ENCODE measurements at regions not wholly inside any gene's neighbourhood (a gene's known extent, or its start where the extent isn't known, plus 50 kb on each side); places are given as distances from the start of the nearest gene placed in this dataset.

- no peak overlapping the region for H3K4me3 ChIP-seq (ENCODE audit: low read depth, low read length)
- no peak for TF ChIP-seq CTCF (conservative IDR thresholded peaks at IDR 0.05; ENCODE audit: low read depth, low read length)
- DNase-seq (ENCODE audit: low read depth) = no peak
Observed at GRCh38 chr2:176582176-176582575, 312.9 kb downstream of the MTX2 start.

GRCh38 chr2:176582990-176583481 lies 313.8 kb downstream of the MTX2 start:
- DNase-seq (ENCODE audit: low read depth) = peak; percentile 80
- no peak overlapping the region for H3K4me3 ChIP-seq (ENCODE audit: low read depth, low read length)
- no peak for TF ChIP-seq CTCF (conservative IDR thresholded peaks at IDR 0.05; ENCODE audit: low read depth, low read length)

- no peak for TF ChIP-seq CTCF (conservative IDR thresholded peaks at IDR 0.05; ENCODE audit: low read depth, low read length)
- no peak overlapping the region for H3K4me3 ChIP-seq (ENCODE audit: low read depth, low read length)
- DNase-seq (ENCODE audit: low read depth) = peak; percentile 30
Observed at GRCh38 chr2:176583607-176584006, 314.4 kb downstream of the MTX2 start.

- H3K4me3 ChIP-seq (ENCODE audit: low read depth, low read length) = no peak overlapping the region
- TF ChIP-seq CTCF (conservative IDR thresholded peaks at IDR 0.05; ENCODE audit: low read depth, low read length) = no peak
- peak; percentile 93 for DNase-seq (ENCODE audit: low read depth)
Observed at GRCh38 chr2:176584333-176584732, 315.1 kb downstream of the MTX2 start.

DNA sequence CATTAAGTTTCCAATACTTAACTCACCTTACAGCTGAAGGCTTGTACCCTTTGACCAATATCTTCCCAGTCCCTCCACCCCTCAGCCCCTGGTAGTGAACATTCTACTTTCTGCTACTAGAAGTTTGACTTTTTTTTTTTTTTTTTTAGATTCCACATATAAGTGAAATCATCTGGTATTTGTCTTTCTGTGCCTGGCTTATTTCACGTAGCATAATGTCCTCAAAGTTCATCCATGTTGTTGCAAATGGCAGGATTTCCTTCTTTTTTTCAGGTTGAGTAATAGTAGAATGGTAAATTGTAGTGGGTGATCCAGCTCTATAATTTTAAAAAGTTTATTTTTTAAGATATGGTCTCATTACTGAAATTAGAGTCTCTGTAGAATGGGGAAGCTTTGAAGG lies 316.0 kb downstream of the MTX2 start:
- H3K4me3 ChIP-seq (ENCODE audit: low read depth, low read length) = no peak overlapping the region
- no peak for DNase-seq (ENCODE audit: low read depth)
- no peak for TF ChIP-seq CTCF (conservative IDR thresholded peaks at IDR 0.05; ENCODE audit: low read depth, low read length)

GRCh38 chr2:176585791-176586190 lies 316.5 kb downstream of the MTX2 start:
- no peak for TF ChIP-seq CTCF (conservative IDR thresholded peaks at IDR 0.05; ENCODE audit: low read depth, low read length)
- no peak for DNase-seq (ENCODE audit: low read depth)
- H3K4me3 ChIP-seq (ENCODE audit: low read depth, low read length) = no peak overlapping the region

DNA sequence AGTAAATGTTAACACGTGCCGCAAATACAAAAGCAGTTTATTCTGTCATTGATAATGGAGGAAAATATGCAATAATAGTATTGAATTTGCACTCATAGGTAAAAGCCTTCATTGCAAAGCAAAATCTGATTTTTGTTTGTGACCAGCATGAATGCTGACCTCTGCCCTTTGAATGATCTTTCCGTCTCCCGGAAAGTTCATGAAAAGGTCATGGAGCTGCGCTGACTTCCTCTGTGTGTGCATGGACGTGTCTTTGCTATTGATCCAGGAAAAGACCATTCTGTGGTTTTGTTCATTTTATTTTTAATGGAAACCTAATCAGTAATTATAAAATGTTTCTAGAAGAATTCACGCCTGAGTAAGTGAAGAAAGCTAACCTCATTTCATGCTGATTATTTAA lies 320.0 kb downstream of the MTX2 start:
- TF ChIP-seq CTCF (conservative IDR thresholded peaks at IDR 0.05; ENCODE audit: low read depth, low read length) = no peak
- no peak overlapping the region for H3K4me3 ChIP-seq (ENCODE audit: low read depth, low read length)
- DNase-seq (ENCODE audit: low read depth) = no peak

All from epithelial cell of proximal tubule (primary cell).